ENCODE measurements at regions not wholly inside any gene's neighbourhood (a gene's known extent, or its start where the extent isn't known, plus 50 kb on each side); places are given as distances from the start of the nearest gene placed in this dataset.

DNA sequence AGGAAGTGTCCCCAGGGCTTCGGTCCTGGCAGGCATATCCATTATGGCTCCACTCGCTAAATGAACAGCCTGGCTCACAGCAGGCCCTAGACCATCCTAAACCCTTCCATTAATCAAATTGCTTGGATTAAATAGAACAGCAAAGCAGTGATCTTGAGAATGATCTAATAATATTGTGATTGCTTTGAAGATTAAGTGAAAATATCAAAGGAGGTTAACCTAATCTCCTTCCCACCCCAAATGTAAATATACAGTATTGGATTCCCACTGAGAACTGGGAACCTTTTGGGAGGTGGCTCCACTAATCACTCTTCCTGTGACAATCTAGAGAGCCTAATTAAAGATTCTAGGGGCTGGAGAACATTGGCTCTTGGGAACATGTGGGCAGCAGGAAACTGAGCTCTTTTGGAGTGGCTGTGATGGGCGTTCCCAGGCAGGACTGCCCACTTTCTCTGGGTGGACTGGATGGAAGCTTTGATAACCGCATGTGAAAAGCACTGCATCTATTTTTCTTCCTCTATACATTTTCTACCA lies 68.3 kb upstream of the FRMD1 start:
- intact Hi-C loops (cut with micrococcal nuclease), result no loop called here
- Mint-ChIP-seq H3K36me3 (ENCODE audit: low read depth) (no peaks in the 10 kb centered on the region), H3K9me3 (no peaks in the 10 kb centered on the region), H3K27me3 (ENCODE audit: low read depth) (peaks cover 8% of the 10 kb centered on the region), H3K4me3 (ENCODE audit: low read depth) (no peak overlapping the region), H3K4me1 (ENCODE audit: low read depth) (no peaks in the 10 kb centered on the region), H3K27ac (no peak overlapping the region)
- DNase-seq (ENCODE audit: low spot score), result no peak

DNA sequence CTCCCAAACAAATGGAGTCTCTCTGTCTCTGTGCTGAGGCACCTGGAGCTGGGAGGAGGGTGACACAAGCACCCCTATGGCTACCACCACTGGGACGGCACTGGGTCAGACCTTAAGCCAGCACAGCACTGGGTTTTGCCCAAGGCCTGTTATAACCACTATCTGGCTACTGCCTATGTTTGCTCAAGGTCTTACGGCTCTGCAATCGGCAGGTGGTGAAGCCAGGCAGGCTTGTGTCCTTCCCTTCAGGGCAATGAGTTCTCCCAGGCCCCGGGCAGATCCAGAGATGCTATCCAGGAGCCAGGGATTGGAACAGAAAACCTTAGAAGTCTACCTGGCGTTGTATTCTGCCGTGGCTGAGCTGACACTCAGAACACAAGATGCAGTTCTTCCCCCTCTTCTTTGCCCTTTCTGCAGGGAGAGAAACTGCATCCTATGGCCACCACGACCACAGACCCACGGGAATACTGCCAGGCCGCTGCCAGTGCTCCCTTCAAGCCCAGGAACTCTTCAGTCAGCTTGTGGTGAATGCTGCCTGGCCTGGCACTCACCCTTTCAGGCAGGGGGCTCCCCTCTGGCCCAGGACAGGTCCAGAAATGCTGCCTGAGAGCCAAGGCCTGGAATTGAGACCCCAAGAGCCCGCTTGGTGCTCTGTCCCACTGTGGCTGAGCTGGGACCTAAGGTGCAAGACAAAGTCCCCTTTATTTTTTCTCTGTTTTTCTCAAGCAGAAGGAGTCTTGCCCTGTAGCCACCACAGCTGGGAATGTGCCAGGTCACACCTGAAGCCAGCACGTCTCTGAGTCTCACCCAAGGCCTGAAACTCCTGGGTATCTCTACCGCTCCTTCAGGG lies 67.0 kb upstream of the FRMD1 start:
- intact Hi-C loops (cut with micrococcal nuclease), result no loop called here
- no peaks in the 10 kb centered on the region for H3K9me3 Mint-ChIP-seq
- no peak for DNase-seq (ENCODE audit: low spot score)
- no peaks in the 10 kb centered on the region for H3K4me1 Mint-ChIP-seq (ENCODE audit: low read depth)
- no peak overlapping the region for H3K27ac Mint-ChIP-seq
- no peak overlapping the region for H3K4me3 Mint-ChIP-seq (ENCODE audit: low read depth)
- H3K36me3 Mint-ChIP-seq (ENCODE audit: low read depth), result no peaks in the 10 kb centered on the region
- peaks cover 13% of the 10 kb centered on the region for H3K27me3 Mint-ChIP-seq (ENCODE audit: low read depth)

DNA sequence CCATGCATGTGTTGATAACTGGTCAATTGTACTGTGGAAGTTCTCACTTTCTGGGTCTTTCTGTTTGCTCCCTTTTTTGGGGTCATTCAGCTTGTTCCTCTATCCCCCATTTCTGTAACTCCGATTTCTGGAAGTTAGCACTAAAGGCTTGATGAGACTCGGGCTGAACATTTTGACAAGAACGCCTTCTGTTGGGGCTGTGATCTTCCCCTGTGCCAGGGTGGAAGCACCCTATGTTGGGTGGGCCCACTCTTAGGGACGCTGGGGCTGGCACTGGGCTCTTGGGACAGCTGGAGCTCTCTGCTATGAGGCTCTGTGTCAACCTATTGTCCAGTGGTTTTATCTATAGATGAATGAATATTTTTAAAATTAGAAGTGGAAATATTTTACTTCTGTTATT lies 60.1 kb upstream of the FRMD1 start:
- Mint-ChIP-seq H3K27ac (no peak overlapping the region), H3K27me3 (ENCODE audit: low read depth) (peaks cover 11% of the 10 kb centered on the region)
- DNase-seq (ENCODE audit: low spot score), result no peak

DNA sequence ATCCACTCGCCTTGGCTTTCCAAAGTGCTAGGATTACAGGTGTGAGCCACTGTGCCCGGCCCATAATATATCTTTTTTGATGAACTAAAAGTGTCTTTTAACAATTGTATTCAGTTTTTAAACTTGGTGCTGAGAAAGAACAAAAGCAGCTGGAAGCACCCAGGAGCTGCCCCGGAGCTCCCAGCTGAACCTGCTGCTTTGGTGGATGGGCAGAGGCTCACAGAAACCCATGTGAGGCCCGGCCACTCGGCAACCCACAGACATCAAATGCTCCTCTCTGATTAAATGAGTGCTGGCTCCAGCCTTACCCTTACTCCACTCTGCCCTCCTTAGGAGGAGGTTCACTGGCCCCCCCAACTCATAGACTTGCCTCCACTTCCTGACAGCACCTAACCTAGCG lies 59.4 kb upstream of the FRMD1 start:
- H3K4me3 Mint-ChIP-seq (ENCODE audit: low read depth), result no peak overlapping the region
- no peaks in the 10 kb centered on the region for H3K4me1 Mint-ChIP-seq (ENCODE audit: low read depth)
- intact Hi-C loops (cut with micrococcal nuclease), result no loop called here
- DNase-seq (ENCODE audit: low spot score), result no peak
- no peak overlapping the region for H3K27ac Mint-ChIP-seq
- H3K27me3 Mint-ChIP-seq (ENCODE audit: low read depth), result peaks cover 10% of the 10 kb centered on the region
- H3K36me3 Mint-ChIP-seq (ENCODE audit: low read depth), result no peaks in the 10 kb centered on the region
- no peaks in the 10 kb centered on the region for H3K9me3 Mint-ChIP-seq

More for the DNA sequence above, 60.1 kb upstream of the FRMD1 start:
- H3K4me1 Mint-ChIP-seq (ENCODE audit: low read depth), result no peaks in the 10 kb centered on the region
- H3K4me3 Mint-ChIP-seq (ENCODE audit: low read depth), result no peak overlapping the region
- no peaks in the 10 kb centered on the region for H3K9me3 Mint-ChIP-seq
- H3K36me3 Mint-ChIP-seq (ENCODE audit: low read depth), result no peaks in the 10 kb centered on the region
- intact Hi-C loops (cut with micrococcal nuclease), result no loop called here

DNA sequence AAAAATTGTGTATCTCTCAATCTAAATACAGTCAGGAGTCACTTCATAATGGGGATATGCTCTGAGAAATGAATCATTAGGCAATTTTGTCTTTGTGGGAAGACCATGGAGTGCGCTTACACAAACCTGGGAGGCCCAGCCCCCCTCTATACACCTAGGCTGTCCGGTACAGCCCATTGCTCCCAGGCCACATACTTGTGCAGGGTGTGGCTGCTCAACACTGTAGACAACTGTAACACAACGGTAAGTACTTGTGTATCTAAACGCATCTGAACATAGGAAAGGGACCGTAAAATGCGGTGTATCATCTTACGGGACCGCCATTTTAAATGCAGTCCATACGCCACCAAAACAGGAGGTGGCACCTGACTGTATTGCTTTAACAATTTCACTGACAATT lies 58.0 kb upstream of the FRMD1 start:
- H3K4me3 Mint-ChIP-seq (ENCODE audit: low read depth), result no peak overlapping the region
- no peaks in the 10 kb centered on the region for H3K9me3 Mint-ChIP-seq
- intact Hi-C loops (cut with micrococcal nuclease), result no loop called here
- no peaks in the 10 kb centered on the region for H3K36me3 Mint-ChIP-seq (ENCODE audit: low read depth)
- H3K27ac Mint-ChIP-seq, result no peak overlapping the region
- H3K27me3 Mint-ChIP-seq (ENCODE audit: low read depth), result peaks cover 21% of the 10 kb centered on the region
- no peak for DNase-seq (ENCODE audit: low spot score)
- H3K4me1 Mint-ChIP-seq (ENCODE audit: low read depth), result no peaks in the 10 kb centered on the region

DNA sequence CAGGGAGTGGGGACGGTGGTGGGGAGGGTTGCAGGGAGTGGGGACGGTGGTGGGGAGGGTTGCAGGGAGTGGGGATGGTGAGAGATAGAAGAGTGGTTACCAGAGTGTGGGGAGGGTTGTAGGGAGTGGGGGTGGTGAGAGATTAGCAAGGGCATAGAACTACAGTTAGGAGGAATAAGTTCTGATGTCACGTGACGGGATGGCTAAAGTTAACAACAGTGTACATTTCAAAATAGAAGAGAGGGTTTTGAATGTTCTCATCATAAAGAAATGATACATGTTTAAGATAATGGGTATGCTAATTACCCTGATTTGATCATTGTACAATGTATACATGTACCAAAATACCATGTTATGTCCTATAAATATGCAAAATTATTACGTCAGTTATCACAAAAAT lies 57.6 kb upstream of the FRMD1 start:
- Mint-ChIP-seq H3K27ac (no peak overlapping the region), H3K27me3 (ENCODE audit: low read depth) (peaks cover 21% of the 10 kb centered on the region), H3K4me3 (ENCODE audit: low read depth) (no peak overlapping the region), H3K9me3 (no peaks in the 10 kb centered on the region), H3K36me3 (ENCODE audit: low read depth) (no peaks in the 10 kb centered on the region), H3K4me1 (ENCODE audit: low read depth) (no peaks in the 10 kb centered on the region)
- no peak for DNase-seq (ENCODE audit: low spot score)
- intact Hi-C loops (cut with micrococcal nuclease), result no loop called here

DNA sequence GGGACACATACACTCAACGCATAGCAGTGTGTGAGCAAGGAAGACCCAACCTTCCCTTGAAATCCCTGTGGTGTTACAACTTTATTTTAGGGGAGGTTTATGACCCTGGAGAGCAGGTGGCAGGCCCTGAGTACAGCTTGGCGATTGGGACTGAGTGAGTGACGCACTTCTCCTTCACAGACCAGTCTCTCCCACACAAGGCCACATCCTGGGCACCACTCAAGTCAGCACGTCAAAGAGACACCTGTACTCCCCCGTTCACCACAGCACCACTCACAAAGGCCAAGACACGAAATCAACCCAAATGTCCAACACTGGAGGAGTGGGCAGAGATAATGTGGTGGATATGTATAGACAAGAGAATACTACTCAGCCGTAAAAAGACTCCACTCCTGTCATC lies 57.0 kb upstream of the FRMD1 start:
- no peak overlapping the region for H3K27ac Mint-ChIP-seq
- no peaks in the 10 kb centered on the region for H3K36me3 Mint-ChIP-seq (ENCODE audit: low read depth)
- H3K4me3 Mint-ChIP-seq (ENCODE audit: low read depth), result no peak overlapping the region
- peaks cover 25% of the 10 kb centered on the region for H3K27me3 Mint-ChIP-seq (ENCODE audit: low read depth)
- no peaks in the 10 kb centered on the region for H3K9me3 Mint-ChIP-seq
- intact Hi-C loops (cut with micrococcal nuclease), result no loop called here
- no peaks in the 10 kb centered on the region for H3K4me1 Mint-ChIP-seq (ENCODE audit: low read depth)
- no peak for DNase-seq (ENCODE audit: low spot score)

DNA sequence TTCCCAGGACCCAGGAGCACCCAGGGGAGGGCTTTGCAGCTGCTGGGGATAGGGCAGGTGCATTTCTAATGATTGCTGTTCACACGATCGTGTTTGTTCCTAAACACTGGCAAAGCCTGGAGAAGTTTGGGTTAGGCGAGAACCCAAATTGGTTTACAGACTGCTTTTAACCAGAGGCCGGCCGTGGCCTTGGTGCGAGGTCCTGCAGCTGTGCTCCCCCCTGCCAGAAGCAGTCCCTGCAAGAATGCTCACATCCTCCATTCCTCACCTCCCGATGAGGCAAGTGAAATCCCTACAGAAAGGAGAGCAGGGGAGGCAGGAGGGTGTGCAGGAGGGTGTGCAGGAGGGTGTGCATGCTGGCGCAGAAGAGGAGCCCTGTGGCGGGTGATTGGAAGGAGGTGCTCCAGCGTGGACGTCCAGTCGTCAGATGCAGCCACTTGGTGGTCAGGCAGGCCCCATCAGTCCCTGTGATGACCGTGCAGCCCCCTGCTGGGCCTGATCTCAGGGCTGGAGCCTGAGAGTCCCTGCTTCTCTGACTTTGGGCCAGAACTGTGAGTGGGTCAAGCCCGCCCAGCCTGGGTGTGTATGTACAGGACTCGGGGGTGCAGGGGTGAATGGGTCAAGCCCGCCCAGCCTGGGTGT lies 55.7 kb upstream of the FRMD1 start:
- Mint-ChIP-seq H3K4me1 (ENCODE audit: low read depth) (no peaks in the 10 kb centered on the region), H3K4me3 (ENCODE audit: low read depth) (no peak overlapping the region), H3K9me3 (no peaks in the 10 kb centered on the region), H3K27me3 (ENCODE audit: low read depth) (peaks cover 25% of the 10 kb centered on the region), H3K36me3 (ENCODE audit: low read depth) (no peaks in the 10 kb centered on the region), H3K27ac (no peak overlapping the region)
- no peak for DNase-seq (ENCODE audit: low spot score)
- intact Hi-C loops (cut with micrococcal nuclease), result no loop called here

DNA sequence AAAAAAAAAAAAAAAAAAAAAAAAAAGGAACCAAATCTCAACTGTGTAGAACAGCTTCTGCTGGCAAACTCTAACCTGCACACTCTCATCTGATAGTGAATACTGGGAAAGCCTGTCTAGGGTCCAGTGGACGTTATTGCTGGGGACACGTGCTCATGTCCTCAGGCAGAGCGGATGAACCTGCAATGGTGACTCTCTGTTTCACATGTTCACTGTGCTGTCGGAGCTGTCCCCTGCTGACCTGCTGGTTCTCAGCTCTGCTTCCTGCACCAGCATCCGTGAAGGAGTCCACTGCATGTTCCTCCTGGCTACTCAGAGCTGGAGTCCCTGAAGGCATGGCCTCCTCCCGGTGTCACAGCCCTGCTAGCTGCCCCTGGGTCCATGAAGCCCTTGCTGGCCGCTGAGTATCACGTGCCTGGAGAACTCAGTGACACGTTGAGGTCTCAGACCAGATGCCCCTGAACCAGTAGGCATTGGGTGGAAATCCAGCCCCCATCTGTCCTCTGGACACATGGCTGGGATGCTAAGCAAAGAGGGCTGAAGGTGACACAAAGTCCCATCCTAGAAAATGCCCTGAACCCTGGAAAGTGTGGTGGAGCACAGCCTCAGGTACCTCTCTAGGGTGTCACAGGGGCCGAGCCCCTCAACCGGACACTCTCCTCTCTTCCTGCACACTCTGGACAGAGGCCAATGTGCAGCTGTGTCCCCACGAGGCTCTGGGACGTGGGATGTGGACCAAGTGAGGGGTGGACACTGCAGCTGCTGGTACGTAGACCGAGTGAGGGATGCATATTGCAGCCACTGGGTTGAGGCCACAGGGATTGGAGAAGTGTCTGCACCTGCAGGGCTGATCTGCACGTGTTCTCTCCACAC lies 54.9 kb upstream of the FRMD1 start:
- intact Hi-C loops (cut with micrococcal nuclease), result no loop called here
- Mint-ChIP-seq H3K27ac (no peak overlapping the region), H3K4me1 (ENCODE audit: low read depth) (no peaks in the 10 kb centered on the region), H3K27me3 (ENCODE audit: low read depth) (peaks cover 25% of the 10 kb centered on the region), H3K9me3 (no peaks in the 10 kb centered on the region), H3K36me3 (ENCODE audit: low read depth) (no peaks in the 10 kb centered on the region), H3K4me3 (ENCODE audit: low read depth) (no peak overlapping the region)
- DNase-seq (ENCODE audit: low spot score), result no peak

DNA sequence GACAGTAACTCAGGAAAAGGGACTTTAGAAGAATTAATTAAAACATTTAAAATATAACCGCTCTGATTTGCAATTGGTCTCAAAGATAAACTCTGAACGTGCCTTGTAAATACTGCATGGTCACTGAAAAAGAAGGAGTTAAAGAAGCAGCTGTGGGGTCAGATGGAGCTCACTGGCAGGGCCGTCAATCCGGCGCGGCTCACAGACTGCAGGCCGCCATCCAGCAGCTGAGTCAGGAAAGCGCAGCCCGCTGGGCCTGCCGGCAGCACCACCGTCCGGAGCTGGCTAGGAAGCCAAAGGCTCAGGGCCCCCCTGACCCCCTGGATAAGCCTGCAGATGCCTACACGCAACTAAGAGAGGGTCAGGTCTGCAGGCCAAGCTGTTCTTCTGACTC lies 54.2 kb upstream of the FRMD1 start:
- Mint-ChIP-seq H3K4me3 (ENCODE audit: low read depth) (no peak overlapping the region), H3K4me1 (ENCODE audit: low read depth) (no peaks in the 10 kb centered on the region), H3K27ac (no peak overlapping the region), H3K27me3 (ENCODE audit: low read depth) (peaks cover 25% of the 10 kb centered on the region), H3K36me3 (ENCODE audit: low read depth) (no peaks in the 10 kb centered on the region), H3K9me3 (no peaks in the 10 kb centered on the region)
- DNase-seq (ENCODE audit: low spot score), result no peak
- intact Hi-C loops (cut with micrococcal nuclease), result no loop called here

DNA sequence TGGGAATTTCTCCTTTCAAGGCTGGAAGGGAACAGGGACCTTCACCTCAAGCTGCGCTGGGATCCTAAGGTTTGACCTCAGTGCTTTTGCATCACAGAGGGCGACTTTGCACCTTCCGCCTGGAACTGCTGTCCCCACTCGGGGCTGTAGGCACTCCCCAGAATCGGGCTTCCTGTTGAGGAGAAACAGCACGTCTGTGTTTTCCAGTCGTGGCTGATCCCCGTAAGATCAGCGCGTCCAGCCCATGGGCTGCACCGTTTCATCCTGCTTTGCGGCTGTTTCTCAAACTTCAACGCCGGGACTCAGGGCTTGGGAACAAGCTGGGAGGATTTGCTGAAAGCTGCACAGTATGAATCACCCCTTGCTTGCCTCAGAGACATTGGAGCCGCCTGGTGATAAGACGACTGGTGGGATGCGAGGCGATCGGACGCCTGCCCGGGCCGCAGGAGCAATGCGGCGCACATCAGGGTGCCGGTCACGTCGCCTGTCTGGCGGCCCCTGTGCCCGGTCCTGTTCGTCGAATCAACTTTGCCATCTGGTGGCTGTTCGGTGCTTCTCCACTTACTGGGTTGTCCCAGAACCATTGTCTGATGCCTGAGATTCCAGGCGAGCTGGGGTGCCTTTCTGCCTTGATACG lies 53.6 kb upstream of the FRMD1 start:
- no peaks in the 10 kb centered on the region for H3K9me3 Mint-ChIP-seq
- H3K27ac Mint-ChIP-seq, result no peak overlapping the region
- DNase-seq (ENCODE audit: low spot score), result no peak
- peaks cover 25% of the 10 kb centered on the region for H3K27me3 Mint-ChIP-seq (ENCODE audit: low read depth)
- intact Hi-C loops (cut with micrococcal nuclease), result no loop called here
- no peaks in the 10 kb centered on the region for H3K36me3 Mint-ChIP-seq (ENCODE audit: low read depth)
- no peaks in the 10 kb centered on the region for H3K4me1 Mint-ChIP-seq (ENCODE audit: low read depth)
- H3K4me3 Mint-ChIP-seq (ENCODE audit: low read depth), result no peak overlapping the region
